Activated CD8-positive, alpha-beta memory T cell treated with anti-CD3 and anti-CD28 coated beads for 1 hour (primary cell): ENCODE measurements at regions not wholly inside any gene's neighbourhood (a gene's known extent, or its start where the extent isn't known, plus 50 kb on each side); places are given as distances from the start of the nearest gene placed in this dataset.
"Not testable (repeated sequence)": the region's sequence is repeated elsewhere in the genome, so short reads cannot be mapped to it uniquely, and the experiment has no call there.

ENCODE experiments used
- DNase-seq, 2 donors: peaks; one replicate each; pipeline ENCODE4 v3.0.0-alpha.2; 2020; ENCODE audit warnings: low read depth in 1 of 2; ENCODE audit errors: extremely low read depth in 1 of 2

DNA sequence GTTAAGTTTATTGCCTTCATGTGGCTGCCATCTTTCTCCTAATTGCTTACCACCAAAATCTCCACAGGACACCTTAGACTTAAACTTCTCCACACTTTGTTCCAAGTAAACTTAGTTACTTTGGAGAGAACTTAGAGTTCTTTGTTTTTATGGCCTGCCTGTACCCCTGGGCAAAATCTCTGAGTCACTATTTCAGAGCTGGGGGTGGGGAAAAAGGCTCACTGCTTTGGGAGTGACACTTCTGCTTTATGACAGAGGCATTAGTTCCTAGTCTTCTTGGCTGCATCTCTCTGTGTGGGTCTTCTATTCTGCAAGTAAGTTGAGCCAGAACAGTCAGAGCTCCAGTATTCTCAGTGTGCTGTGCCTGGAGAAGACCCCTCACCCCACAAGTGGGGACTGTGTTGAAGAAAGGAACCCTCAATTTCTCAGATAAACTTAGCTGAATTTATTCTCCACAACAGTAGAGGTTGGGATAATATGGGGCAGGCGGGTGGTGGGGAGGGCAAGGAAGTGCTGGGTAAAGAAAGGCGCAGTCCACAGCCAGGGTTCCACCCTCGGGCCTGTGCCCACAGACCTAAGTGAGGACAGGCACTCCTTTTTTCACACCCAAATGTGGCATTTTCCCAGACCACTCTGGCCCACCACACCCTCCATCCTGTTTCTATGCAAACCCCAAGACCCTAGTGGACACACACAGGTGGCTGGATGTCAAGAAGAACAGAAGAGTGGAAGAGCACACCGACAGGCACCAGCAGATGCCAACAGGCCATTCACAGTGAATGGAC, 636.6 kb upstream of the MAN1A1 start:
- DNase-seq = no peak

DNA sequence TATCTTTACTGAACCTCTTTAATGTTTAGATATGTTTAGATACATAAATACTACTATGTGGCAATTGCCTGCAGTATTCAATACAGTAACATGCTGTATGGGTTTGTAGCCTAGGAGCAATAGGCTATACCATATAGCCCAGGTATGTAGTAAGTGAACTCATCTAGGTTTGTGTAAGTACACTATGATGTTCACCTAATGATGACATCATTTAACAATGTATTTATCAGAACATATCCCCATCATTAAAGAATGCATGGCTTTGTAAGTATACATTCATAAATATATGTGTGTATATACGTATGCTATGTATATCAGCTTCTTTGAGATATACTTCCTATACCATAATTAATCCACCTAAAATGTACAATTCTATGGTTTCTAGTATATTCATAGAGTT, 631.2 kb upstream of the MAN1A1 start:
- DNase-seq = no peak

GRCh38 chr6:119979862-119980261, 630.3 kb upstream of the MAN1A1 start:
- no peak for DNase-seq

DNA sequence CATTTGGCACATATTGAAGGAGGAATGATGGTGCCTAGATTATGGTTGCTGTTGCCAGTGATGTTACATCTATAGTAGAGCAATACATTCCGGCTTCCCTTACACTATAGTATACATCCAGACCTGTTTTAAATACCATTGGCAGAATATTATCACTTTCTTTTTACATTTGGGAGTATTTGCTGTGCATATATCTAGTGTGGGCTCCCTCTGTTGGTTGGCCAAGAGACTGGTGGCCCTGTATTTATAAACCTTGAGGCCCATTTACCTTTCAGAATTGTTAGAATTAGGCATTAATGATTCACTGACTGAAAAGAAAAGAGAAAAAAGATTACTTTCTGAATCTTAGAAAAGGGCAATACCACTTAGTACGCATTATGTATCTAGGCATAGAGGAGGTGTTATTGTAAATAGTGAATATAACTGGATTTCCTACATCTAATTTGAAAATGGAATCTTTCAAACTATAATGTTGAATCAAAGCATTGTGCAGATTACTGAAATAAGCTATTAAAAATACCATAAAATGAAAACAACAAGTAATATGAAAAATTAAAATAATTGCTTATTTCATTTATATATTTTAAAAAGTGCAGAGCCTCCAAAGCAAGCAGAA, 628.8 kb upstream of the MAN1A1 start:
- DNase-seq = no peak

DNA sequence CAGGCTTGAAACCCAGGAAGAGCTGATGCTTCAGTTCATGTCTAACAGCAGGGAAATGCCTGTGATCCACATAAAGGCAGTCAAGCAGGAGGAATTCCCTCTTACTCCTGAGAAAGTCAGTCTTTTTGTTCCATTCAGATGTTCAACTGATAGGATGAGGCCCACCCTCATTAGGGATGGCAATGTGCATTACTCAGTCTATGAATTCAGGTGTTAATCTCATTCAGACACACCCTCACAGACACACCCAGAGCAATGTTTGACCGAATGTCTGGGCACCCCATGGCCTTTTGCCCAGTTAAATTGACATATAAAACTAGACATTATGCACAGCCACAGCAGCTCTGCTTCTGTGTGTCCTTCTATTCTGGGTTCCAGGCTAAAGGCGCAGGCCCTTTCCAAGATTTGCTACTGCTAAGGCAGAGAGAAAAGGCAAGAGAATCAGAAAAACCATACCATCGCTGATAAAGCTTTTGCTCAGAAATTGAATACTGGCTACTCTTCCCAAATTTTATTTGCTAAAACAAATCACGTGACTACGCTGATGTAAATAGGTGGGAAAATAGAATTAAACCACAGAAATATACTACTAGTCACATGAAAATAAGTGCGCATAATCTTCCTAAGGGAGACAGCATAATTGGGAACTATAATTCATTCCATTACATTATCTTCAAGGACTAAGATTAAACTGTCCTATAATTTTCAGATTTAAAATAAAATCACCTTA, 625.0 kb upstream of the MAN1A1 start:
- DNase-seq = no peak

GRCh38 chr6:119966484-119966883, 616.9 kb upstream of the MAN1A1 start:
- no peak for DNase-seq

DNA sequence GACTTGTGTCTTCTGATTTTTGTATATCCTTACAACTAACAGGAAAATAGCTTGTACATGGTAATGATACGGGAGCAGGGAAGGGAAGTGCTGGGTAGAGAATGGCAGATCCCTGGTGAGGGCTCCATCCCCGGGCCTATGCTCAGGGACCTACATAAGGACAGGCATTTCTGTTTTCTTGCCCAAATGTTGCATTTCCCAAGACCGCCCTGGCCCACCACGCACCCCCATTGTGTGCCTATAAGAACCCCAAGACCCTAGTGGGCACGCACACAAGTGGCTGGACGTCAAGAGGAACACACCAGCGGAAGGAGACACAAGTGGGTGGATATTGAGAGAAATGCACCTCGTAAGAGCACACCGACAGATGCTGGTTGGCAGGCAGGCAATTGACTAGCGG, 616.3 kb upstream of the MAN1A1 start:
- no peak for DNase-seq

DNA sequence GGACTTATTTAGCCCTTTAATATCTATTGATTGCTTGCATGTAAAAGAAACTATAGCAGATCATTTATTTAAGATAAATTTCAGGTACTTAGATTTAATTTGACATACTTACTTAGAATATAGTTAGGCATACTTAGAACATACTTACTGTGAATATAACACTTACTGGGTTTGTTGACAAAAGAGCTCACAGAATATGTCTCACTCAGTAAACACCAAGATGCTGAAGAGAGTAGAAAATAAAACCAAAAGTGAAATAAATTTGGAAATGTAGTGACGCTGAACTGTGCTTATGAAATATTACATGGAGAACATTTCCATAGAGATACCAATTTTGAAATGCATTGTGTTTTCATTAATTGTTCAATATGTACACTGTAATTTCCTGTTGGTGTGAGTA, 615.4 kb upstream of the MAN1A1 start:
- DNase-seq = no peak

- no peak for DNase-seq
Observed at GRCh38 chr6:119962505-119962904, 612.9 kb upstream of the MAN1A1 start.

- no peak for DNase-seq
Observed at GRCh38 chr6:119961450-119961849, 611.9 kb upstream of the MAN1A1 start.

GRCh38 chr6:119960456-119960855, 610.9 kb upstream of the MAN1A1 start:
- DNase-seq = no peak

DNA sequence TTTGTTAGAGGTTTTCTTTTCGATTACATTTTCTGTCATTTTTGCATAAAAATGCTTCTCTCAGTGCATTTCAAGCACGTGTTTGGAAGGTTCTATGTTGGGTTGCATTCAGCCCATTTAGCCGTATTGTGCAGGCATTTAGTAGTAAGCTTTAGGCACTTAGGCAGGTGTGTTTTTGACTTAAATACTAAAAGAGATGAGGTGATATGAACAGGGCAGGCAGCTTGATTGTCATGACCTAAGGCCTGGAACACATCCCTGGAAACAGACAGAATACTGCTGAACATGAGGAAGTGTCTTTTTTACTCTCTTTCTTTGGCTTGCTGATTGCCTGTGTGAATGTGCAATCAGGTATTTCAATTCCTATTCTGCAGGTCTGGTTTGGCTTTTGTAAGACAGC, 610.5 kb upstream of the MAN1A1 start:
- DNase-seq = no peak

GRCh38 chr6:119957195-119957594, 607.6 kb upstream of the MAN1A1 start:
- DNase-seq = no peak

DNA sequence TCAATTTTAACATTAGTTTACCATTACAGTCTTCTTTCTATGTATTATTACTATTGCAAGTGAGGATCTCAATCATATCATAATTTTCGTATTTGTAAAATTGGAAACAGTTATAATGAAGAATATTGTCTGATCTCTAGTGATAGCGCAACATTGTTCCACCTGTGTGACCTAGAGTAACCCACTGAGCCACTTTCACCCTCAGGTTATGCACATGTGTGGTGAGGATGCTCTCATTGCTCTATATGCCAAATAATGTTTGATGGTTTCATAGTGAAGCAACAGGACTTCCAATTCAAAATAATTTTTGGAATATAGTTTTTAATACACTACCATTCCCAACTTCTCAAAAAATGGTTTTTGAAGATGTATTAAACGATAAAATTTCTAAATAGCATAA, 603.1 kb upstream of the MAN1A1 start:
- DNase-seq = no peak

- no peak for DNase-seq
Observed at GRCh38 chr6:119950681-119951080, 601.1 kb upstream of the MAN1A1 start.

DNA sequence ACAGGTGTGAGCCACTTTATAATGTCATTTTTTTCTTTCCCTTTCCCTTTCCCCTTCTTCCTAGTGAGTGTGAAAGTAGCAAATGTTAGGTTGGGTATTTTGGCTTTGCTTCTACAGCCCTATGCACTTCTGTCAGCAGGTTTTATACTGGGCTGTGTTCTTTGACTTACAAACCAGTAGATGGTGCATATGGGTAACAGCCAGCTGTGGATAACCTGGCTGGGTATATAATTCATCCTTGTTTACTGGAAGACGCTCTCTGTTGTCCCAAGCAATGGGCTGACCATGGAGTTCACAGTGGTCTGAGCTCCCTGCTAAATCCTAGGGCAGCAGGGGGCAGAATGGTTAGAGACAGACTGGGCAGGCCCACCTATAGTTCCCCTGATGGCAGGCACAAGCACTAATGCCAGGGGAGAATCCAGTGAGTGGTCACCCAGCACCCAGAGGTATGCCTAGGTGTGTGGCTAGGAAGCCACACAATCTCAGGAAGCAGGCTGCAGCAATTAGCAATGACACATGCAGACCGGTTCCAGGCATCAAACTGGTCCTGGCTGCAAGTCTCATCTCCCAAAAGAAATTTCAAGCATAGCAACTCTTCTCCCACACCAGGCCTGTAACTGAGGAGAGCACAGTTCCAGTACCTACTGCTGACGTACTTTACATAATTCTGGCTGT, 592.7 kb upstream of the MAN1A1 start:
- DNase-seq = no peak

DNA sequence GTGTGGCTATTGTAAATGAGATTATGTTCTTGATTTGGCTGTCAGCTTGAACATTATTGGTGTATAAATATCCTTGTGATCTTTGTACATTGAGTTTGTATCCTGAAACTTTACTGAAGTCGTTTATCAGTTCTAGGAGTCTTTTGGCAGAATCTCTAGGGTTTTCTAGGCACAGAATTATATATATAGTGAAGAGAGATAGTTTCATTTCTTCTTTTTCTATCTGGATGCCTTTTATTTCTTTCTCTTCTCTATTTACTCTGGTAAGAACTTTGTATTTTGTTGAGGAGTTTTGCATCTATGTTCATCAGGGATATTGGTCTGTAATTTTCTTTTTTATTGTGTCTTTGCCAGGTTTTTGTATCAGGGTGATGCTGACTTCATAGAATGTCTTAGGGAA, 589.2 kb upstream of the MAN1A1 start:
- no peak for DNase-seq

DNA sequence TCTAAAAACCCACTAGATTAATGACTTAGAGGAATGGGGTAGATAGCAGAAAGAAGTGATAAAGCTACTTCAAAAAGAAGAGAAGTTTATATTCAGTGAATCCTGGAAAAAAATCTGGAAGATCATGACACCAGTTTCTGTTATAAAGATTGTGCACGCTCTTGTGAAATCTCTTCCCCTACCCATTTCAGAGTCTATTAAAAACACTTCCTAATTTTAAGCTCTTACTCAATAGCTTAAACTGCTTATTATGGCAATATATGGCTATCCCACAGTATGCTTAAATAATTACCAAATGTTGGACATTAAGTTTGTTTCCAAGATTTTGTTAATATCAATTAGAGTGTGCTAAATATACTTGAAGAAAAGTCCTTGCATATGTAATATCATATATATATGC, 585.3 kb upstream of the MAN1A1 start:
- DNase-seq = no peak

DNA sequence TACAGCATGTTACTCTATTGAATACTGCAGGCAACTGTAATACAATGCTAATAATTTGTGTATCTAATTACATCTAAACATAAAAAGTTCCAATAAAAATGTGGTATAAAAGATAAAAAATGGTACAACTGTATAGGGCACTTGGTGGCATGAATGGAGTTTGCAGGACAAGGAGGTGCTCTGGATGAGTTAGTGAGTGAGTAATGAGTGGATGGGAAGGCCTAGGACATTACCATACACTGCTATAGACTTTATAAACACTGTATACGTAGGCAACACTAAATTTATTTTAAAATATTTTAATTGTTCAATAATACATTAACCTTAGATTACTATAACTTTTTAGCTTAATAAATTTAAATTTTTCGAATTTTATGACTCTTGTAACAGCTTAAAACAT, 579.6 kb upstream of the MAN1A1 start:
- DNase-seq = no peak

GRCh38 chr6:119924888-119925287, 575.3 kb upstream of the MAN1A1 start:
- DNase-seq = not testable (repeated sequence)

DNA sequence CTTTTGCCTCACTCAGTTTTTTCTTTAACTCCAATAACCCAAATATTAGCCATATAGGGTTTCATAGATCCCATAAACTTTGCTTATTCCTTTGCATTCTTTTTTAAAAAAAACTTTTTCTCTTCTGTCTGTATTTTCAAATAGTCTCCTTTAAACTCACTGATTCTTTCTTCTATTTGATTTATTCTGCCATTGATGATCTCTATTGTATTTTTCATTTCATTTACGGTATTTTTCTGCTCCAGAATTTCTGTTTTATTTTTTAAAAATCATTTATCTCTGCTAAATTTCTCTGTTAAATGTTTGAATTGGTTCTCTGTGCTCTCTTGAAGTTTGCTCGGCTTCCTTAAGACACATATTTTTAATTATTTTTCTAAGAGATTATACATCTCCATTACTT, 573.3 kb upstream of the MAN1A1 start:
- no peak for DNase-seq
